SK-N-SH treated with all-trans-retinoic acid at 6 μM for 48 hours (cell line): ENCODE measurements at regions not wholly inside any gene's neighbourhood (a gene's known extent, or its start where the extent isn't known, plus 50 kb on each side); places are given as distances from the start of the nearest gene placed in this dataset.

Experiments used
- ARNTL ChIP-seq: fragments of 450-650 bp; formaldehyde crosslinking; IDR thresholded peaks from 2 replicates; pipeline ENCODE4 v1.5.0; 2020; ENCODE audit warnings: low read depth, mild to moderate bottlenecking, moderate library complexity, borderline replicate concordance
- ESRRG ChIP-seq: fragments of 250-450 bp; sonication (Bioruptor Pico); IDR thresholded peaks from 2 replicates; pipeline ENCODE4 v1.6.1; 2021; ENCODE audit warnings: mild to moderate bottlenecking
- OSR1 ChIP-seq: fragments of 250-450 bp; sonication (Bioruptor Pico); IDR thresholded peaks from 2 replicates; pipeline ENCODE4 v1.8.0; 2022; ENCODE audit warnings: moderate library complexity, mild to moderate bottlenecking, inconsistent platforms
- RARB ChIP-seq: fragments of 250-450 bp; sonication (Bioruptor Pico); IDR thresholded peaks from 2 replicates; pipeline ENCODE4 v1.8.0; 2021; ENCODE audit warnings: mild to moderate bottlenecking, moderate library complexity
- ZFP30 ChIP-seq: fragments of 450-650 bp; formaldehyde crosslinking; IDR thresholded peaks from 2 replicates; pipeline ENCODE4 v1.5.0; 2022; ENCODE audit warnings: mild to moderate bottlenecking, moderate library complexity
- ZNF70 ChIP-seq: fragments of 450-650 bp; formaldehyde crosslinking; IDR thresholded peaks from 2 replicates; pipeline ENCODE4 v1.5.0; 2020; ENCODE audit warnings: mild to moderate bottlenecking, moderate library complexity
- ZNF8 ChIP-seq: fragments of 450-650 bp; formaldehyde crosslinking; IDR thresholded peaks from 2 replicates; pipeline ENCODE4 v1.5.0; 2020; ENCODE audit warnings: mild to moderate bottlenecking, moderate library complexity
- TF ChIP-seq, protein P1 (sequence below): fragments of 250-450 bp; sonication (Bioruptor Pico); IDR thresholded peaks from 2 replicates; pipeline ENCODE4 v1.8.0; 2021; ENCODE audit warnings: low read depth, mild to moderate bottlenecking, moderate library complexity, borderline replicate concordance
- TF ChIP-seq, protein P2 (sequence below): fragments of 250-450 bp; sonication (Bioruptor Pico); IDR thresholded peaks from 2 replicates; pipeline ENCODE4 v1.8.0; 2020; ENCODE audit warnings: mild to moderate bottlenecking, moderate library complexity, borderline replicate concordance

DNA sequence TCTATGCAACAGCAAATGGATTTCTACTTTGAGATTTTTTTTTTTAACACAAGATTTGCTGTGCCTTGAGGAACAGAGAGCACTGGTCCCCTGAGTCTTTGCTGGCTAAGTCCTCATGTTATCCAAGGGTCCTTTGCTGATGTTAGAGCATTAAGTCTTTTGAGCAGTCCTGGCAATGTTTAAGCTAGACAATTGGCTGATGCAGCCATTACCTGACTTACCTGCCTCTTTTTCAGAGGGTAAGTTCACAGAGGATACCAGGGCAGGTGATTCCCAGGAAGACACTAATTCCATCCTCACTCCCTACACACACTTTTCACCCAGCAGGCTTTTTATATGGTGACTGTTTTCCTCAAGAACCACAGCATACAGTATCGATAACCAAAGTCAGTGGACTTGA is 337.7 kb downstream of the HDGFL1 start:
- TF ChIP-seq ESRRG (CRISPR knock-in tag), result no peak
- no peak for TF ChIP-seq ARNTL (CRISPR knock-in tag)
- TF ChIP-seq ZNF70, result no peak
- no peak for TF ChIP-seq ZNF8 (CRISPR knock-in tag)
- TF ChIP-seq, protein P1, sequence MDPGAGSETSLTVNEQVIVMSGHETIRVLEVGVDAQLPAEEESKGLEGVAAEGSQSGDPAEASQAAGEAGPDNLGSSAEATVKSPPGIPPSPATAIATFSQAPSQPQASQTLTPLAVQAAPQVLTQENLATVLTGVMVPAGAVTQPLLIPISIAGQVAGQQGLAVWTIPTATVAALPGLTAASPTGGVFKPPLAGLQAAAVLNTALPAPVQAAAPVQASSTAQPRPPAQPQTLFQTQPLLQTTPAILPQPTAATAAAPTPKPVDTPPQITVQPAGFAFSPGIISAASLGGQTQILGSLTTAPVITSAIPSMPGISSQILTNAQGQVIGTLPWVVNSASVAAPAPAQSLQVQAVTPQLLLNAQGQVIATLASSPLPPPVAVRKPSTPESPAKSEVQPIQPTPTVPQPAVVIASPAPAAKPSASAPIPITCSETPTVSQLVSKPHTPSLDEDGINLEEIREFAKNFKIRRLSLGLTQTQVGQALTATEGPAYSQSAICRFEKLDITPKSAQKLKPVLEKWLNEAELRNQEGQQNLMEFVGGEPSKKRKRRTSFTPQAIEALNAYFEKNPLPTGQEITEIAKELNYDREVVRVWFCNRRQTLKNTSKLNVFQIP (CRISPR knock-in tag), result no peak
- TF ChIP-seq, protein P2, sequence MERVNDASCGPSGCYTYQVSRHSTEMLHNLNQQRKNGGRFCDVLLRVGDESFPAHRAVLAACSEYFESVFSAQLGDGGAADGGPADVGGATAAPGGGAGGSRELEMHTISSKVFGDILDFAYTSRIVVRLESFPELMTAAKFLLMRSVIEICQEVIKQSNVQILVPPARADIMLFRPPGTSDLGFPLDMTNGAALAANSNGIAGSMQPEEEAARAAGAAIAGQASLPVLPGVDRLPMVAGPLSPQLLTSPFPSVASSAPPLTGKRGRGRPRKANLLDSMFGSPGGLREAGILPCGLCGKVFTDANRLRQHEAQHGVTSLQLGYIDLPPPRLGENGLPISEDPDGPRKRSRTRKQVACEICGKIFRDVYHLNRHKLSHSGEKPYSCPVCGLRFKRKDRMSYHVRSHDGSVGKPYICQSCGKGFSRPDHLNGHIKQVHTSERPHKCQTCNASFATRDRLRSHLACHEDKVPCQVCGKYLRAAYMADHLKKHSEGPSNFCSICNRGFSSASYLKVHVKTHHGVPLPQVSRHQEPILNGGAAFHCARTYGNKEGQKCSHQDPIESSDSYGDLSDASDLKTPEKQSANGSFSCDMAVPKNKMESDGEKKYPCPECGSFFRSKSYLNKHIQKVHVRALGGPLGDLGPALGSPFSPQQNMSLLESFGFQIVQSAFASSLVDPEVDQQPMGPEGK (CRISPR knock-in tag), result no peak
- no peak for TF ChIP-seq OSR1
- TF ChIP-seq RARB (CRISPR knock-in tag), result no peak
- TF ChIP-seq ZFP30 (CRISPR knock-in tag), result no peak
